HAP-1 (cell line): ENCODE measurements at regions not wholly inside any gene's neighbourhood (a gene's known extent, or its start where the extent isn't known, plus 50 kb on each side); places are given as distances from the start of the nearest gene placed in this dataset.

ENCODE experiments used
- DNase-seq, 2 experiments: peaks; one replicate each; pipeline ENCODE4 v3.0.0-alpha.2; 2016 to 2020; ENCODE audit warnings: low spot score in 2 of 2
- H3K27me3 ChIP-seq: fragments of 250-450 bp; sonication (Bioruptor Pico); 2 replicates; pipeline ENCODE4 v1.5.1; 2020; ENCODE audit warnings: low read depth, mild to moderate bottlenecking, moderate library complexity
- H3K36me3 ChIP-seq: fragments of 250-450 bp; sonication (Bioruptor Pico); replicated peaks from 2 replicates; pipeline ENCODE4 v1.5.1; 2020; ENCODE audit warnings: mild to moderate bottlenecking
- H3K4me1 ChIP-seq: fragments of 250-450 bp; sonication (Bioruptor Pico); 2 replicates; pipeline ENCODE4 v1.5.1; 2020; ENCODE audit warnings: mild to moderate bottlenecking
- H3K4me3 ChIP-seq: fragments of 250-450 bp; sonication (Bioruptor Pico); 2 replicates; pipeline ENCODE4 v1.5.1; 2020; ENCODE audit warnings: mild to moderate bottlenecking, moderate library complexity
- H3K9me3 ChIP-seq: fragments of 250-450 bp; sonication (Bioruptor Pico); 2 replicates; pipeline ENCODE4 v1.5.1; 2020; ENCODE audit warnings: mild to moderate bottlenecking, moderate library complexity
- in situ Hi-C: fragments of 300-500 bp; cut with MboI; formaldehyde crosslinking; loops from 3 replicates; pipeline ENCODE4 v1.14.3; 2020; ENCODE audit warnings: low sequenced_read_pairs, inconsistent platforms, mixed read lengths

DNA sequence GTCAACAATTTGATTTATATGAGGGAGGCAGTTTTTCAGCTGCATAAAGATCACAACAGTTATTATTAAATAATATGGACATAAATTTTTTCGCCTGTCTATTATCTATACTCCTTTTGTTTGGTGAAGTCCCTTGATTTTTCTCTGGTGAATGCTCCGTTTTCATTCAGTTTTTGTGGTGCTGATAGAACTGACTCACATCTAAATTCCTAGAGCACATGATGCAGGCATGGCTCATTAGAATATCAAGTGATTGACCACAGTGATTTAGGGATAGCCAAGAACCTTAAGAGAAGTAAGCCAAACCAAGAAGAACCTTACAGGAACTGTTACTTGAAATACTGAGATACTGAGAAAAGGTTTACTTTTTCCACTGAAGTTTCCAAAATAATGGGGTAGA lies 208.9 kb downstream of the PRR20E start:
- no peaks in the 10 kb centered on the region for H3K27me3 ChIP-seq
- H3K4me1 ChIP-seq, result no peaks in the 10 kb centered on the region
- DNase-seq, result no peak
- no peaks in the 10 kb centered on the region for H3K36me3 ChIP-seq
- H3K9me3 ChIP-seq, result no peaks in the 10 kb centered on the region
- in situ Hi-C loops, result no loop called here
- H3K4me3 ChIP-seq, result no peak overlapping the region

DNA sequence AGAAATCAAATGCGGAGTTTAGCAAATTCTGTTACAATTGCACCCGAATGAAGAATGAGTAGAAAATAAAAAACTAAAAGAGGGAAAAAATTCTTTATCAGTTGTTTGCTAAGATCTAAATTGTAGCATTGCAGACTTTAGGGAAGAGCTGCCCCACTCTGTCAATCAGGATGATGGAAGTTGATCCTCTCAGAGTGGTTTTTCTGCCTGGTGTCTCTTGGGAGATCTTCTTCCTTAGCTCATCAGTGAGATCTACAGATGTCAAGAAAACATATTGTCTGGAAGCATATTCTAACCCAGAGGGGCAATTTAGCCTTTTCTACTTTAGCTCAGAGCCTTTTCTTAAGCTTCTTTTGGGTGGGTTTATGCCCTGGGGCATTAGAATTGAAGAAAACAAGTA lies 223.2 kb upstream of the PCDH17 start:
- Histone ChIP-seq H3K4me3 (no peak overlapping the region), H3K9me3 (no peaks in the 10 kb centered on the region), H3K36me3 (no peaks in the 10 kb centered on the region), H3K27me3 (no peaks in the 10 kb centered on the region), H3K4me1 (no peaks in the 10 kb centered on the region)
- no peak for DNase-seq
- in situ Hi-C loops, result no loop called here

DNA sequence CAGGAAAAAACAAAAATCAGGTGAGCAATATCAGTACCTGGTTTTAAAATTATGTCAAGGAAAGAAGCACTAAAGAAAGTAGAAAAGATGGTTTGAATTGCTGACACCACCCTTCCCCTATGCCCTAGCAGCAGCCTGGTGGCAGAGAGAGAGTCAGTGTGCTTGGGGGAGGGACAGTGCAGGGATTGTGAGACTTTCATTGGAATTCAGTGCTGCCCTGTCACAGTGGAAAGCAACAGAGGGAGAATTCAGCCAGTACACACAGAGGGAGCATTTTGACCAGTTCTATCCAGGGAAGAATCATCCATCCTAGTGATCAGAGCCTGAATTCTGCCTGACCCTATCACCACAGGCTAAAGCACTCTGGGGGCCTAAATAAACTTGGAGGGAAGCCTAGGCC lies 222.4 kb upstream of the PCDH17 start:
- Histone ChIP-seq H3K9me3 (no peaks in the 10 kb centered on the region), H3K36me3 (no peaks in the 10 kb centered on the region), H3K4me3 (no peak overlapping the region), H3K4me1 (no peaks in the 10 kb centered on the region), H3K27me3 (no peaks in the 10 kb centered on the region)
- in situ Hi-C loops, result no loop called here
- no peak for DNase-seq

DNA sequence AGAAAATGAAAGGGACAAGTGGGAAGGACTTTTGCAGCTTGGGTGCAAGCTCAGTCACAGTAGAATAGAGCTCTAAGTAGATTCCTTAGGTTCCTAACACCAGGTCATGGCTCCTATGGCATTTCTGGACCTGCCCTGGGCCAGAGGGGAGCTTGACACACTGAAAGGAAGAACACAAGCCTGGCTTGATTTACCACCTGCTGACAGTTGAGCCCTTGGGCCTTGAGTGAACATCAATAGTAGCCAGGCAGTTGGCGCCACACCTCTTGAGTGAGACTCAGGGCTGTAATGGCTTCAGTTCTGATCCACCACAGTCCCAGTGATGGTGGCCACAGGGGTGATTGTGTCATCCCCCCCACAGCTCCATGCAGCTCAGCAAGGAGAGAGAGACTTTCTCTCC lies 221.9 kb upstream of the PCDH17 start:
- Histone ChIP-seq H3K36me3 (no peaks in the 10 kb centered on the region), H3K9me3 (no peaks in the 10 kb centered on the region), H3K4me1 (no peaks in the 10 kb centered on the region), H3K4me3 (no peak overlapping the region), H3K27me3 (no peaks in the 10 kb centered on the region)
- DNase-seq, result no peak
- in situ Hi-C loops, result no loop called here

DNA sequence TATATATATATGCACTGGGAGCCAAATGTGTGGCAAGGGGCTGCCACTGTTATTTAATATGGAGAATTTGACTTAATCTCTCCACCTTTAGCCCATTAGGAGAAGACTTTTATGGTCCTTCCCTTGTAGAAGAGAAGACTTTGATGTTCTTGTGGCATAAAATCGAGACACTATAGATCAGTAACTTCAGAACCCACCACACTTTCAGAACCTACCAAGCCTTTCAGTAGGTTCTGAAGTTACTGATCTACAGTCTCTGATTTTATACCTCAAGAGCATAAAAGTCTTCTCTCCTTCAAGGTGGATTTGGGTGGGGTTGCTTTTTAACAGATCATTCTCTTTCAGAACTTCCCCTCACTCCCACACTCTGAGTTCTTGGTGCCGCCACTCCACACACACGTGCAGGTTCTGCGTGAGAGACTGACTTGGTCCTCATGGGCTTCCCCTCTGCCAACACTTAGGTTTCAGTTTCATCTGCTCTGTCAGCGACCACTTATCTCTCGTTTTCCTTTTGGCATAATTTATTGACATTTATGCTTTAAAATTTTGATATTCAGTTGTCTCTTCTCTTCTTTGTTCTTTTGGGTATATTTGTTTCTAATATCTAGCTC lies 213.4 kb upstream of the PCDH17 start:
- DNase-seq, result no peak
- Histone ChIP-seq H3K36me3 (no peaks in the 10 kb centered on the region), H3K4me1 (no peaks in the 10 kb centered on the region), H3K4me3 (no peak overlapping the region), H3K9me3 (no peaks in the 10 kb centered on the region), H3K27me3 (no peaks in the 10 kb centered on the region)
- in situ Hi-C loops, result no loop called here

DNA sequence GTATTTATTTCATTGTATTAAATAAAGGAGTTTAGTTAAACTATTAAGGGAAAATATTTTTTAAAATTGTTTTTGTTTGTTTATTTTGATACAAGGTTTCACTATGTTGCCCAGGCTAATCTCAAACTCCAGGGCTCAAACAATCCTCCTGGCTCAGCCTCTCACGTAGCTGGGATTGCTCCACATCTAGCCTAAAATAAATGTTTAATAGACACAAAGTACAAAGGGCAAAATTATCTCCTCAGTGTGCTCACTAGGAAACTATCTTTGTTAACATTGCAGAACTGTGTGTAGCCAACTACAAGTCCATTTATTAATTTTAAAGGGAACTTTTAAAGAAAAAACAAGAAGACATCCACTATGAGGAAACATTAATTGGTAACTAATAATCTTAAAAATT lies 207.2 kb upstream of the PCDH17 start:
- Histone ChIP-seq H3K36me3 (no peaks in the 10 kb centered on the region), H3K4me3 (no peak overlapping the region), H3K27me3 (no peaks in the 10 kb centered on the region), H3K9me3 (no peaks in the 10 kb centered on the region), H3K4me1 (no peaks in the 10 kb centered on the region)
- in situ Hi-C loops, result no loop called here
- DNase-seq, result no peak

DNA sequence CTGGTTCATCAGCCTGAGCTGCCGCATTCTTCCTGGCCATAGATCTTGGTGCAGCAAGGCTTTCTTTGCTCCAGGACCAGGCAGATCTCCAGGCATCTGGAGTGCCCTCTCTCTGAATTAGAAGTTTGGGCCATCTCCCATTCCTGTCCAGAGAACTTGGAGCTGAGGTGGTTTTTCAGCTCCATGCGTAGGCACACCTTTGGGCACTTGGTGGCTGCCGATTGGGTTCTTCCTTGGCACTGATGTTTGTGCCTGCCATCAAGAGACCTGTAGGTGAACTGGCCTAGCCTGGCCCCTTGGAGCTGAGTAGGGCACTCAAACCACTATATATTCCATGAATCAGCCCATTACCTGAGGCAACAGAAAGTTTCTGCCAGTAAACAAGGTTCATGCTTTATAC lies 206.0 kb upstream of the PCDH17 start:
- in situ Hi-C loops, result no loop called here
- Histone ChIP-seq H3K36me3 (no peaks in the 10 kb centered on the region), H3K27me3 (no peaks in the 10 kb centered on the region), H3K9me3 (no peaks in the 10 kb centered on the region), H3K4me1 (no peaks in the 10 kb centered on the region), H3K4me3 (no peak overlapping the region)
- no peak for DNase-seq

DNA sequence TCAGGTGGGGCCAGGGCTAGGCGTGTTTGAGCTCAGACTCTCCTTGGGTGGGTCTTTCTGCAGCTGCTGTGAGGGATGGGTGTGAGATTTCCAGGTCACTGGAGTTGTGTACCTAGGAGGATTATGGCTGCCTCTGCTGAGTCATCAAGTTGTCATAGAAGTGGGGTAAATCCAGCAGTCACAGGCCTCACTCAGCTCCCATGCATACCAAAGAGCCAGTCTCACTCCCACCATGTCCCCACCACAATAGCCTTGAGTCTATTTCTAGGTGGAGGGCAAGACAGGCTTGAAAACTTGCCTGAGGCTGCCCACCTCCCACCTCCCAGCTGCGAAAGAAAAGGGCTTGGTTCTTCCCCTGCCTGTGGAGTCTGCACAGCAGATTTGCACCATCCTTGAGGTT lies 194.0 kb upstream of the PCDH17 start:
- H3K27me3 ChIP-seq, result no peaks in the 10 kb centered on the region
- no peak overlapping the region for H3K4me3 ChIP-seq
- no peak for DNase-seq
- H3K36me3 ChIP-seq, result no peaks in the 10 kb centered on the region
- no peaks in the 10 kb centered on the region for H3K4me1 ChIP-seq
- 0 out of 2 replicates have a peak, but pooled peaks cover 2% of the 10 kb centered on the region for H3K9me3 ChIP-seq
- in situ Hi-C loops, result no loop called here

DNA sequence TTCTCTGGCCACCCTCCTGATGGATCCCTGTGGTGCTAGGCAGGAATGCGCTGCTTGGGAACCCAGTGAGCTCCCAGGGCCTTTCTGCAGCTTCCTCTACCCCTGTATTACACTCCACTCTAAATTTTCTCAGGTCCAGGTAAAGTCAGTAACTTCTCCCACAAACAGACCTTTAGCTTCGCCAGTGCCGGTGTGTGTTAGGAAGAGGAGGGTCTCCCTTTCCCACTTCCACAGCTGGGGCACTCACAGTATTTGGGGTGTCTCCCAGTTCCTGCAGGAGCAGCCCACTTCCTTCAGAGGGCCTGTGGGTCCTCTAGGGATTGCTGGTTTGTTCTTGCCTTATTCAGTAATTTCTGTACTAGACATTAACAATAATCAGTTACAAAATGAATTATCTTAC lies 193.5 kb upstream of the PCDH17 start:
- in situ Hi-C loops, result no loop called here
- H3K36me3 ChIP-seq, result no peaks in the 10 kb centered on the region
- no peak overlapping the region for H3K4me3 ChIP-seq
- H3K9me3 ChIP-seq, result 0 out of 2 replicates have a peak, but pooled peaks cover 2% of the 10 kb centered on the region
- H3K27me3 ChIP-seq, result no peaks in the 10 kb centered on the region
- H3K4me1 ChIP-seq, result no peaks in the 10 kb centered on the region
- DNase-seq, result no peak

DNA sequence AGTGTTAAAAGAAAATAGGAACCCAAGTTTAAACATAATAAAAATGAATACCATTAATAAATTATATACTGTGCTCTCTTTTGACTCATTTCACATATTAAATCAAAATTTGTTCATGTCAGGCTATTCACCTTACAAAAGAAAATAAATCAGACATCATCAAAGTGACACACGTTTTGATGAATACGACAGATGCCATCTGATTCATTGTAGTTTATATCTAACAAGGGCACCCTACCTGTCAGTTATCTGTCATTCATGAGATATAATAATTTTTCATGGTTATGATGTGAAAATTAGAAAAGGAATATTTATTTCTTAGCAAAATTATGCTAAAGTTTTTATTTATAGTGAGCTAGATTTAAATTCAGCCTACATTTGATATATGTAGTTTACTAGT lies 188.1 kb upstream of the PCDH17 start:
- in situ Hi-C loops, result no loop called here

DNA sequence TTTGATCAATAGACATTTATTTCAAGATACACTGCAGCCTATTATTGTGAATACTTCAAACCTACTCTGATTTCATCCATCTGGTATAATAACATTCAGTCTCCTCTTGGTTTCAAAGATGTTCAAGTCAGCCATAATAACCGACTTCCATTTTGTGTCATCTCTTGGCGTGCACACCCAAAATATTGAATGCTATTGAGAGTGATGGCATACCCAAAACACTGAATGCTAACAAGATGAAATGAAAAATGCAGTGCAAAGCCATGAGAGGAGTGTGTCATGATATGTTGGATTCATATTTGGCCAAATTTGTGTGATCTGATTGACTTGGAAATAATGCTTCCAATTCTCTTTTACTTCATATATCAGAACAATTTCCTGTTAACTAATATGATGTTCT lies 181.2 kb upstream of the PCDH17 start:
- Histone ChIP-seq H3K9me3 (no peaks in the 10 kb centered on the region), H3K4me1 (no peaks in the 10 kb centered on the region)
- in situ Hi-C loops, result no loop called here

More for the DNA sequence above, 188.1 kb upstream of the PCDH17 start:
- no peak for DNase-seq
- Histone ChIP-seq H3K27me3 (no peaks in the 10 kb centered on the region), H3K36me3 (no peaks in the 10 kb centered on the region), H3K4me1 (no peaks in the 10 kb centered on the region), H3K4me3 (no peak overlapping the region), H3K9me3 (0 out of 2 replicates have a peak, but pooled peaks cover 2% of the 10 kb centered on the region)

DNA sequence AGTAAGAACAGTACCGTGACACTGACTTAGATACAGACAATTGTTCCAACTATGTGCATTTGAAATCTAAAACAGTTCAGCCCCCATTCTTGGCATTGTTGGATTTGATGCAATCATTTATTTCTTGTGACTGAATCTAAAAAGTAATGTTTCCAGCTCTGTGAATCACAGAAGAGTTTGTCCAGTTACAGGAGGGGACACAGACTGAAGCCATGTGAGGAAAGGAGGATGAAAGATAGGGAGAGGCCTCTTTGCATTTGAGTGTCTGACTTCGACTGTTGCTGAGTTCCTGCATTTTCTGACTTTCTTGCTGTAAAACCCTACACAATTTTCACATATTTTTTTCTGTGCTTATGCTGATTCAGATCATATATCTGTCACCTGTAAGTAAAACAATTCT lies 179.3 kb upstream of the PCDH17 start:
- H3K36me3 ChIP-seq, result no peaks in the 10 kb centered on the region
- no peak overlapping the region for H3K4me3 ChIP-seq
- H3K4me1 ChIP-seq, result no peaks in the 10 kb centered on the region
- in situ Hi-C loops, result no loop called here
- H3K9me3 ChIP-seq, result no peaks in the 10 kb centered on the region
- no peak for DNase-seq
- no peaks in the 10 kb centered on the region for H3K27me3 ChIP-seq

More for the DNA sequence above, 181.2 kb upstream of the PCDH17 start:
- Histone ChIP-seq H3K4me3 (no peak overlapping the region), H3K36me3 (no peaks in the 10 kb centered on the region), H3K27me3 (no peaks in the 10 kb centered on the region)
- DNase-seq, result no peak

DNA sequence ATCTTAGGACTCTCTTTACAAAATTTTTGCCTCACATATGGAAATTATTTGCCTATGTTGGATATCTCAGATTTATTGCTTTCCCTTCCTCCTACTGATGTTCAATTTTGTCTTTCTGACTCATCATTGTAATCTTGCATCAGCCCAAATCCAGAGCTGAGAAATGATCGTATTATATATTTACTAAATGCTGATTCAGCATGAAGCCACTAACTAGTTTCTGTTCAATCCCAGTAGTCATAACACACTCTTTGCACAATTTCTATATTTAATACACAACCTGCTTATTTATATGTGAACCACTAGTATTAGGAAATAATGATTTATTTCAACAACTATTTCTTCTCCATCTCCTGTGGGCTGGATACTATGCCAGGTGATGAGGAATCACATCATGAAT lies 161.1 kb upstream of the PCDH17 start:
- in situ Hi-C loops, result no loop called here
- DNase-seq, result no peak
- Histone ChIP-seq H3K4me1 (no peaks in the 10 kb centered on the region), H3K27me3 (no peaks in the 10 kb centered on the region), H3K36me3 (no peaks in the 10 kb centered on the region), H3K9me3 (no peaks in the 10 kb centered on the region), H3K4me3 (no peak overlapping the region)

DNA sequence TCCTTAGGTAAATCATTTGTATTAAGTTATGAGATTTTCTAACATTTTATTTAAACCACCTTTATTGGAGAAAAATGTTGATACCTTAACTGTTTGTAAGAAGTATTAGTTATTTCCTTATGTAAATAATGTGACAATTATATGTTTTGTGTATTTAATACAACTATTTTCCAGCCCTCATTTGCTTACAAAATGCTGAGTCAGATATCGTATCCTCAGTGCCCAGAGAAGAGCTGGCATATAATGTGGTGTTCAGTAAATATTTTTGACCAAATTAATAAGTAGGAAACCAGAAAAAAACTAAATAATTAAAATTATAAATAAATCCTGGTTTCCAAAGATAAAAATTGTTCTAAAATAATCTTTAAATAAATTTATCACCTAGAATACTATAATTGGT lies 140.2 kb upstream of the PCDH17 start:
- H3K27me3 ChIP-seq, result no peaks in the 10 kb centered on the region
- in situ Hi-C loops, result no loop called here
- no peaks in the 10 kb centered on the region for H3K9me3 ChIP-seq
- no peaks in the 10 kb centered on the region for H3K36me3 ChIP-seq
- DNase-seq, result no peak
- H3K4me1 ChIP-seq, result no peaks in the 10 kb centered on the region
- H3K4me3 ChIP-seq, result no peak overlapping the region

DNA sequence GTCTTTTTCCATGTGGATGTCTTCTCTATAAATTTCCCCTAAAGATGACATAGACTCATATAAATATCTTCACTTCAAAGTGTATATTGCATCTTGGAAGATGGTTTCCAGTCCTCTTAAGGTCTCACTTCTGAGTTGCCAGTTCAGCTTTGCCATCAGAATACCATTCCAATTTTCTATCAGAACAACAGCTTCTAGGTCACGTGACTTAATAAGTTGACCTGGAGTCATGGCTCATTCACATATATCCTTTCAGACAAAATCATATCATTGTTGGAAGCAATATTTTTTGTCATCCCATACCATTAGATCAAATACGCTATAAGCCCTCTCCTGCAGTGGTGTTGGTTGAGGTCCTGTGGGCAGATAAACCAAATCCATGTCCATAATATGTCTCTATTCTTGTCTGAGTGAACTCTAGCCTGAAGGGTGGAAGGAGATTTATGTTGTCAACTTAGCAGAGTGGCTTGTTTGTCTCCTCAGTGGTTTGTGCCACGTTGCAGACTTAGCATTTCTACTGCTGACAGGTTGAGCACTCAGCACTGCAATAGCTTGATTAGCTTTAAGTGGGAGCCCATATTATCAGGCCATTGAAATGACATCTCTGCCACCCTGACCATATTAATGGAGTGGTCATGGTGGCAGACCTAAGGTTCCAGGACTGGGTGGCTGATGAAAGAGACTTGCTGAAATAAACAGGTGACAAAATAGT lies 123.6 kb upstream of the PCDH17 start:
- Histone ChIP-seq H3K4me1 (no peaks in the 10 kb centered on the region), H3K9me3 (no peaks in the 10 kb centered on the region), H3K27me3 (no peaks in the 10 kb centered on the region), H3K36me3 (no peaks in the 10 kb centered on the region), H3K4me3 (no peak overlapping the region)
- DNase-seq, result no peak
- in situ Hi-C loops, result no loop called here
